Mesenchymal stem cell (in vitro differentiated cells and primary cell): ENCODE measurements at regions not wholly inside any gene's neighbourhood (a gene's known extent, or its start where the extent isn't known, plus 50 kb on each side); places are given as distances from the start of the nearest gene placed in this dataset.
A peak's percentile ranks its signal among the peaks of the same experiment; 100 is the strongest.

Source experiments
- DNase-seq: peaks from one replicate; pipeline ENCODE4 v3.0.0-alpha.2; 2013
- H2AFZ ChIP-seq: one replicate; pipeline ENCODE4 v1.6.1; 2013; ENCODE audit warnings: low read depth, mild to moderate bottlenecking, control low read depth, inconsistent platforms, low read length, moderate library complexity
- H2AK5ac ChIP-seq: 2 replicates; pipeline ENCODE4 v1.6.1; 2013; ENCODE audit warnings: low read length, moderate library complexity, mild to moderate bottlenecking, inconsistent platforms; ENCODE audit not compliant: severe bottlenecking
- H2BK120ac ChIP-seq: one replicate; pipeline ENCODE4 v1.6.1; 2013; ENCODE audit warnings: low read depth, mild to moderate bottlenecking, inconsistent platforms, low read length, moderate library complexity
- H2BK12ac ChIP-seq, 2 experiments: one replicate each; pipeline ENCODE4 v1.6.1; 2013; ENCODE audit warnings: inconsistent platforms in 2 of 2, low read length in 2 of 2, mild to moderate bottlenecking in 2 of 2, moderate library complexity in 2 of 2, control low read depth in 1 of 2
- H2BK15ac ChIP-seq: one replicate; pipeline ENCODE4 v1.6.1; 2013; ENCODE audit warnings: mild to moderate bottlenecking, low read depth, inconsistent platforms; ENCODE audit not compliant: poor library complexity, severe bottlenecking
- H2BK5ac ChIP-seq: 2 replicates; pipeline ENCODE4 v1.6.1; 2013; ENCODE audit warnings: low read depth, mild to moderate bottlenecking, low read length, control low read depth, inconsistent platforms; ENCODE audit not compliant: poor library complexity, severe bottlenecking
- H3K14ac ChIP-seq, 2 experiments: one replicate each; pipeline ENCODE4 v1.6.1; 2013; ENCODE audit warnings: inconsistent platforms in 2 of 2, low read length in 2 of 2, control low read depth in 1 of 2, mild to moderate bottlenecking in 1 of 2, moderate library complexity in 1 of 2
- H3K18ac ChIP-seq, 2 experiments: one replicate each; pipeline ENCODE4 v1.6.1; 2013; ENCODE audit warnings: inconsistent platforms in 2 of 2, low read length in 2 of 2, control low read depth in 1 of 2, low read depth in 1 of 2, mild to moderate bottlenecking in 1 of 2
- H3K23ac ChIP-seq, 2 experiments: one replicate each; pipeline ENCODE4 v1.6.1; 2013; ENCODE audit warnings: inconsistent platforms in 2 of 2, low read length in 2 of 2, mild to moderate bottlenecking in 2 of 2, moderate library complexity in 2 of 2, control low read depth in 1 of 2
- H3K27ac ChIP-seq: 2 replicates; pipeline ENCODE4 v1.5.1; 2013; ENCODE audit warnings: mild to moderate bottlenecking, moderate library complexity, low read length, control low read depth, inconsistent platforms; ENCODE audit not compliant: poor library complexity, severe bottlenecking
- H3K27me3 ChIP-seq, 2 experiments: 2 replicates each; pipeline versions ENCODE4 v1.6.1 to v1.7.0; 2013; ENCODE audit warnings: low read length in 2 of 2, mild to moderate bottlenecking in 2 of 2, moderate library complexity in 2 of 2, control low read depth in 1 of 2, inconsistent platforms in 1 of 2; ENCODE audit not compliant: control insufficient read depth in 1 of 2, insufficient read depth in 1 of 2
- H3K36me3 ChIP-seq, 2 experiments: 2 replicates each; pipeline versions ENCODE4 v1.6.1 to v1.7.0; 2013; ENCODE audit warnings: low read length in 2 of 2, control low read depth in 1 of 2, inconsistent platforms in 1 of 2, low read depth in 1 of 2, mild to moderate bottlenecking in 1 of 2; ENCODE audit not compliant: insufficient read depth in 2 of 2, control insufficient read depth in 1 of 2
- H3K4ac ChIP-seq, 2 experiments: one replicate each; pipeline ENCODE4 v1.6.1; 2013; ENCODE audit warnings: inconsistent platforms in 2 of 2, low read length in 2 of 2, mild to moderate bottlenecking in 2 of 2, moderate library complexity in 2 of 2, control low read depth in 1 of 2, low read depth in 1 of 2
- H3K4me1 ChIP-seq: 2 replicates; pipeline ENCODE4 v1.6.1; 2013; ENCODE audit warnings: low read depth, low read length, control low read depth; ENCODE audit not compliant: control insufficient read depth, insufficient read depth
- H3K4me2 ChIP-seq: 2 replicates; pipeline ENCODE4 v1.6.1; 2013; ENCODE audit warnings: low read length, mild to moderate bottlenecking, inconsistent platforms; ENCODE audit not compliant: poor library complexity, severe bottlenecking
- H3K4me3 ChIP-seq, 2 experiments: 2 replicates each; pipeline versions ENCODE4 v1.5.1 to v1.7.0; 2013; ENCODE audit warnings: low read length in 2 of 2, mild to moderate bottlenecking in 2 of 2, control low read depth in 1 of 2, low read depth in 1 of 2; ENCODE audit not compliant: insufficient read depth in 1 of 2
- H3K79me1 ChIP-seq: replicated peaks from 2 replicates; pipeline ENCODE4 v1.6.1; 2013; ENCODE audit warnings: mild to moderate bottlenecking, control low read depth, low read length, inconsistent platforms; ENCODE audit not compliant: poor library complexity, severe bottlenecking
- H3K9ac ChIP-seq: 2 replicates; pipeline ENCODE4 v1.7.0; 2013; ENCODE audit warnings: mild to moderate bottlenecking, low read length, moderate library complexity
- H3K9me3 ChIP-seq: 2 replicates; pipeline ENCODE4 v1.7.0; 2013; ENCODE audit warnings: mild to moderate bottlenecking, low read length; ENCODE audit not compliant: control insufficient read depth
- H4K8ac ChIP-seq: one replicate; pipeline ENCODE4 v1.6.1; 2013; ENCODE audit warnings: inconsistent platforms, mild to moderate bottlenecking, low read length, moderate library complexity
- H4K91ac ChIP-seq: one replicate; pipeline ENCODE4 v1.6.1; 2013; ENCODE audit warnings: mild to moderate bottlenecking, low read length, inconsistent platforms
- WGBS: methylation state at CpG from one replicate; pipeline ENCODE4 v1.1.7; 2013; ENCODE audit warnings: mixed read lengths; 5-methylcytosine and 5-hydroxymethylcytosine counted together

GRCh38 chr18:45213040-45213333 lies 402.3 kb upstream of the SLC14A2 start:
- Histone ChIP-seq H3K79me1 (no peaks in the 10 kb centered on the region), H3K4me1 (no peaks in the 10 kb centered on the region), H3K9ac (no peak overlapping the region), H3K23ac (no peak overlapping the region), H3K4me3 (no peak overlapping the region), H4K8ac (no peak overlapping the region), H2BK5ac (no peak overlapping the region), H3K4me2 (no peak overlapping the region), H2BK12ac (no peak overlapping the region), H2BK15ac (no peak overlapping the region), H3K4ac (no peak overlapping the region), H4K91ac (no peak overlapping the region), H2AK5ac (no peak overlapping the region), H3K14ac (no peak overlapping the region), H3K27ac (no peak overlapping the region), H3K36me3 (no peaks in the 10 kb centered on the region), H3K18ac (no peak overlapping the region), H3K9me3 (no peaks in the 10 kb centered on the region), H3K27me3 (no peaks in the 10 kb centered on the region), H2BK120ac (no peak overlapping the region), H2AFZ (no peak overlapping the region)
- WGBS = no CpG with 5 or more reads among the region's 1 CpG
- no peak for DNase-seq

DNA sequence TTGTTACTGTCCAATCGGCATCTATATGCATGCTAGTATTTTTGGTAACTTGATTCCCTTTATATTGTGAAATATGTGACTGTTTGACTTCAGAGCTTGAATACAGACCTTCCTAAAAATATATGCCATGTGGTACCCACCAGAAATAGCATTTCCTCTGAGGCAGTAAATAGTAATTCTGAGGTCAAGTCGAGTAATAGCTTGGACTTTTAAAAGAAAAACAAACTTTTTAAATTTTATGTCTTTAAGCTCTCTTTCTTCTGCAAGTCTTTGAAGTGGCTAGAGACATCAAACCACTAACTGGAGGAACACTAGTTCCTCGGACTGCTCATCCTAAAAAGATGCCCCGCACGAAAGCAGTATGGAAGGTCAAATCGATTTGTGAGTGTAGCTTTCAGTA lies 396.8 kb upstream of the SLC14A2 start:
- 90% methylated on average over 4 of the region's 6 CpGs for WGBS
- Histone ChIP-seq H3K18ac (no peak overlapping the region), H4K91ac (no peak overlapping the region)

DNA sequence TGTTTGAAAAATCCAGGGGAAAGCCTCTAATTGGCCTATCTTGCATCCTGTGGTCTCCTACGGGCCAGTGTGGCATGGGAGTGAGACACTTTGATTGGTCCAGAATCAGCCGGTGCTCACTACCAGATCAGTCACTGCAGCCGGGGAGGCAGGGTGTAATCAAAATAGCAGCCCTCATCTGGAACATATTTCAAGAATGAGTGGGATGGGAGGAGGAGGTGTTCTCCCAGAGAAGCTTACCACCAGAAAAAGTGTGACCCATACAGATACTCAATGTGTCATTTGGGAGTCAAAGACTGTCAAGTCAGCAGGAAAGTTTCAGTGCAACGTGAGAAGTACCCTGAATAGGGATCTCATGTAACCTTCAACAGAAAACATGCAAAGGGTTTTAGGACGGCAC lies 393.9 kb upstream of the SLC14A2 start:
- Histone ChIP-seq H2BK12ac (no peak overlapping the region), H4K8ac (no peak overlapping the region), H3K4me3 (no peak overlapping the region), H3K4me2 (no peak overlapping the region), H2AFZ (no peak overlapping the region), H3K18ac (no peak overlapping the region), H3K4ac (no peak overlapping the region), H2BK120ac (no peak overlapping the region), H2BK5ac (no peak overlapping the region), H3K23ac (no peak overlapping the region), H3K27ac (no peak overlapping the region), H2BK15ac (no peak overlapping the region), H3K79me1 (no peaks in the 10 kb centered on the region), H3K9ac (no peak overlapping the region), H3K14ac (no peak overlapping the region), H3K27me3 (no peaks in the 10 kb centered on the region), H4K91ac (no peak overlapping the region), H3K36me3 (no peaks in the 10 kb centered on the region), H3K9me3 (no peaks in the 10 kb centered on the region), H2AK5ac (no peak overlapping the region), H3K4me1 (no peaks in the 10 kb centered on the region)
- WGBS = 76% methylated on average over 5 of the region's 5 CpGs
- DNase-seq = peak; percentile 6

More for the DNA sequence above, 396.8 kb upstream of the SLC14A2 start:
- no peak for DNase-seq
- H3K27me3 ChIP-seq = no peaks in the 10 kb centered on the region
- H3K79me1 ChIP-seq = no peaks in the 10 kb centered on the region
- no peak overlapping the region for H3K27ac ChIP-seq
- no peak overlapping the region for H2AK5ac ChIP-seq
- H3K9ac ChIP-seq = no peak overlapping the region
- H3K4me2 ChIP-seq = no peak overlapping the region
- no peak overlapping the region for H2BK5ac ChIP-seq
- no peak overlapping the region for H3K14ac ChIP-seq
- no peak overlapping the region for H3K4ac ChIP-seq
- H2BK15ac ChIP-seq = no peak overlapping the region
- no peak overlapping the region for H3K23ac ChIP-seq
- H3K4me3 ChIP-seq = no peak overlapping the region
- H2BK12ac ChIP-seq = no peak overlapping the region
- no peak overlapping the region for H2BK120ac ChIP-seq
- no peak overlapping the region for H4K8ac ChIP-seq
- no peaks in the 10 kb centered on the region for H3K4me1 ChIP-seq
- no peak overlapping the region for H2AFZ ChIP-seq
- H3K36me3 ChIP-seq = no peaks in the 10 kb centered on the region
- no peaks in the 10 kb centered on the region for H3K9me3 ChIP-seq

DNA sequence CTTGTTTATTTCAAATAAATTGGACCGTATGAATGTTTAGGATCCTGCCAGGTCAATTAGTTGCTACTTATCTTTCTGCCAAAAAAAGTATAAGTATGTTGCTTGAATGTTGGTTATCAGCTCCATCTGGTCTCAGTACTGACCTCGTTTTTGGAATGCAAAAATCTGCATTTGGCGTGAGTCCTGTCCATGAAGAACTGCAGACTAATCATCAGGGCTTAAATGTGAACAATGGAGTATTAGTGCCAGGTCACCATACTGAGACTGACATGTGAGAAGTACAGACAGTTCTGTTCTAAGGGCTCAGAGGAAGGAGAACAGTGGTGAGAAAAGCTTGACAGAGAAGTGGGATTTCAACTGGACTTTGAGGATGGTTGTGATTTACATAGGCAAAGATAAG lies 393.1 kb upstream of the SLC14A2 start:
- Histone ChIP-seq H3K36me3 (no peaks in the 10 kb centered on the region), H3K79me1 (no peaks in the 10 kb centered on the region), H3K27me3 (no peaks in the 10 kb centered on the region)

More for the DNA sequence above, 393.1 kb upstream of the SLC14A2 start:
- Histone ChIP-seq H3K23ac (no peak overlapping the region), H3K4ac (no peak overlapping the region), H3K9ac (no peak overlapping the region), H3K4me1 (no peaks in the 10 kb centered on the region), H2BK12ac (no peak overlapping the region), H2AK5ac (no peak overlapping the region), H3K27ac (no peak overlapping the region), H4K8ac (no peak overlapping the region), H2AFZ (no peak overlapping the region), H4K91ac (no peak overlapping the region), H3K4me3 (no peak overlapping the region), H3K4me2 (no peak overlapping the region), H3K14ac (no peak overlapping the region), H3K18ac (no peak overlapping the region), H3K9me3 (no peaks in the 10 kb centered on the region), H2BK5ac (no peak overlapping the region), H2BK120ac (no peak overlapping the region), H2BK15ac (no peak overlapping the region)
- 70% methylated on average over 3 of the region's 3 CpGs for WGBS
- DNase-seq = no peak
